Peyer's patch (tissue), 4 donors: ENCODE measurements at regions not wholly inside any gene's neighbourhood (a gene's known extent, or its start where the extent isn't known, plus 50 kb on each side); places are given as distances from the start of the nearest gene placed in this dataset.
"Not testable (repeated sequence)": the region's sequence is repeated elsewhere in the genome, so short reads cannot be mapped to it uniquely, and the experiment has no call there.

Experiments used
- DNase-seq, 3 donors: peaks; one replicate each; pipeline ENCODE4 v3.0.0-alpha.2; 2017 to 2019
- H3K27ac ChIP-seq, 4 donors: fragments of 200-600 bp; sonication (generic); one replicate each; pipeline ENCODE4 v1.5.1; 2016 to 2019
- H3K27me3 ChIP-seq, 2 donors: fragments of 200-600 bp; sonication (generic); one replicate each; pipeline ENCODE4 v1.5.1; 2019
- H3K36me3 ChIP-seq, 3 donors: fragments of 200-600 bp; sonication (generic); one replicate each; pipeline ENCODE4 v1.5.1; 2016 to 2019
- H3K4me1 ChIP-seq, 4 donors: fragments of 200-600 bp; sonication (generic); one replicate each; pipeline ENCODE4 v1.5.1; 2016 to 2019
- H3K4me3 ChIP-seq, 4 donors: fragments of 200-600 bp; sonication (generic); 1 replicate in 3 of 4; 2 replicates in 1 of 4; pipeline ENCODE4 v1.5.1; 2016 to 2019; ENCODE audit warnings: mild to moderate bottlenecking in 1 of 4
- H3K9me3 ChIP-seq, 4 donors: fragments of 200-600 bp; sonication (generic); one replicate each; pipeline ENCODE4 v1.5.1; 2016 to 2019; ENCODE audit warnings: mild to moderate bottlenecking in 1 of 4
- CTCF ChIP-seq, 6 experiments: fragments of 450-650 bp in 4 of 6; fragments of 200-600 bp in 2 of 6; sonication (generic) in 1 of 6; IDR thresholded peaks; one replicate each; pipeline ENCODE4 v1.5.1; 2017 to 2019; ENCODE audit warnings: antibody characterized with exemption in 6 of 6, mild to moderate bottlenecking in 3 of 6, moderate library complexity in 1 of 6
- POLR2A ChIP-seq, 2 donors: fragments of 450-650 bp; IDR thresholded peaks; one replicate each; pipeline ENCODE4 v1.5.1; 2017; ENCODE audit warnings: antibody characterized with exemption in 2 of 2, mild to moderate bottlenecking in 2 of 2, moderate library complexity in 2 of 2

GRCh38 chrX:45801554-45801953, 600.9 kb upstream of the DIPK2B start:
- no peaks in the 10 kb centered on the region for H3K4me1 ChIP-seq
- DNase-seq = no peak
- no peaks in the 10 kb centered on the region for H3K9me3 ChIP-seq
- peak; percentile 6 to 62 (median 34) for TF ChIP-seq CTCF (IDR thresholded peaks at IDR 0.05)
- no peak for TF ChIP-seq POLR2A (IDR thresholded peaks at IDR 0.05)
- H3K4me3 ChIP-seq = no peak overlapping the region
- no peaks in the 10 kb centered on the region for H3K27me3 ChIP-seq
- H3K36me3 ChIP-seq = no peaks in the 10 kb centered on the region
- no peak overlapping the region for H3K27ac ChIP-seq

- H3K27ac ChIP-seq, H3K4me3 ChIP-seq: not testable (repeated sequence)
These were observed 600.2 kb upstream of the DIPK2B start for GRCh38 chrX:45800746-45801453.

GRCh38 chrX:45799576-45799975, 598.9 kb upstream of the DIPK2B start:
- Histone ChIP-seq H3K4me1 (no peaks in the 10 kb centered on the region), H3K27me3 (no peaks in the 10 kb centered on the region), H3K4me3 (peak overlapping the region in 2 of 4 donors; percentile 7 to 10), H3K9me3 (no peaks in the 10 kb centered on the region), H3K27ac (no peak overlapping the region), H3K36me3 (no peaks in the 10 kb centered on the region)
- TF ChIP-seq CTCF (IDR thresholded peaks at IDR 0.05) (no peak), POLR2A (IDR thresholded peaks at IDR 0.05) (no peak)
- no peak for DNase-seq

More at GRCh38 chrX:45800746-45801453, 600.2 kb upstream of the DIPK2B start:
- not testable (repeated sequence) for H3K4me1 ChIP-seq, H3K36me3 ChIP-seq, H3K27me3 ChIP-seq, H3K9me3 ChIP-seq
- DNase-seq = peak in 2 of 3 donors; percentile 31 to 60

GRCh38 chrX:45795546-45795945, 594.9 kb upstream of the DIPK2B start:
- DNase-seq = no peak
- Histone ChIP-seq H3K9me3 (no peaks in the 10 kb centered on the region), H3K27ac (no peak overlapping the region), H3K36me3 (no peaks in the 10 kb centered on the region), H3K4me3 (no peak overlapping the region), H3K27me3 (no peaks in the 10 kb centered on the region), H3K4me1 (no peaks in the 10 kb centered on the region)
- TF ChIP-seq POLR2A (IDR thresholded peaks at IDR 0.05) (no peak), CTCF (IDR thresholded peaks at IDR 0.05) (no peak)

GRCh38 chrX:45794995-45795337, 594.3 kb upstream of the DIPK2B start:
- Histone ChIP-seq H3K9me3 (no peaks in the 10 kb centered on the region), H3K36me3 (no peaks in the 10 kb centered on the region), H3K4me1 (no peaks in the 10 kb centered on the region), H3K27ac (no peak overlapping the region), H3K4me3 (no peak overlapping the region), H3K27me3 (no peaks in the 10 kb centered on the region)
- DNase-seq = no peak
- TF ChIP-seq CTCF (IDR thresholded peaks at IDR 0.05) (no peak), POLR2A (IDR thresholded peaks at IDR 0.05) (no peak)

GRCh38 chrX:45794323-45794994, 593.8 kb upstream of the DIPK2B start:
- Histone ChIP-seq H3K27ac (no peak overlapping the region), H3K27me3 (no peaks in the 10 kb centered on the region), H3K4me1 (no peaks in the 10 kb centered on the region), H3K4me3 (no peak overlapping the region), H3K9me3 (no peaks in the 10 kb centered on the region), H3K36me3 (no peaks in the 10 kb centered on the region)
- no peak for DNase-seq
- TF ChIP-seq POLR2A (IDR thresholded peaks at IDR 0.05) (no peak), CTCF (IDR thresholded peaks at IDR 0.05) (no peak)
